ENCODE measurements at regions not wholly inside any gene's neighbourhood (a gene's known extent, or its start where the extent isn't known, plus 50 kb on each side); places are given as distances from the start of the nearest gene placed in this dataset.
"Not testable (repeated sequence)": the region's sequence is repeated elsewhere in the genome, so short reads cannot be mapped to it uniquely, and the experiment has no call there.

DNA sequence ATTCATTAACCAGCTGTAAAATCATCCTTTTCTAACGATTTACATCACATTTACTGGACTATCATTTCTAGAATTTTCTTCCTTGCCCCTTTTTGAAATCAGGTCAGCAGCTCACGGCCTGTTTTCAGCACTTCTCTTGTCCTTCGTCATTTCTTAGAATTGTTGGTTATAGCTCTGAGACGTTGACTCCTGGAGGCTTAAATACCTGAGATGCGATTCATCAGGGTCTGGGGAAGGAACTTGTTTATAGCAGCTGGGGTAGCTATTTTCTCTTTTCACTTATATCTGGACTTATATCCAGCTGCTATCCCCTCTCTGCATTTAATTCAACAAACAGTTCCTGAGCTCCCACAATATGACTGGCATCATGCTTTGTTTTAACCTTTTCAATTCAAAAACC, 338.7 kb upstream of the TNRC6C start:
- Mint-ChIP-seq H3K27me3 (no peaks in the 10 kb centered on the region), H3K9me3 (no peaks in the 10 kb centered on the region), H3K27ac (ENCODE audit: low read depth) (no peak overlapping the region), H3K36me3 (ENCODE audit: insufficient read depth) (no peaks in the 10 kb centered on the region), H3K4me3 (no peak overlapping the region), H3K4me1 (peaks cover 18% of the 10 kb centered on the region)
- no peak for DNase-seq (ENCODE audit: low spot score in 2 of 2)
- ATAC-seq (replicated peaks; ENCODE audit: extremely low read depth, poor library complexity, severe bottlenecking): no peak

DNA sequence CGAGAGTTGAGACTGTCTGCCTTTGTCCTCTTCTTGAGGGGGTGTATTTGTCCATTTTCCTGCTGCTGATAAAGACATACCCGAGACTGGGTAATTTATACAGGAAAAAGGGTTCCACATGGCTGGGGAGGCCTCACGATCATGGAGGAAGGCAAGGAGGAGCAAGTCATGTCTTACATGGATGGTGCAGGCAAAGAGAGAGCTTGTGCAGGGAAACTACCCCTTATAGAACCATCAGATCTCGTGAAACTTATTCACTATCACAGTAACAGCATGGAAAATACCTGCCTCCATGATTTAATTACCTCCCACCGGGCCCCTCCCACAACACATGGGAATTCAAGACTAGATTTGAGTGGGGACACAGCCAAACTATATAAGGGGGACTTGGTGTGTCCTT, 338.2 kb upstream of the TNRC6C start:
- Mint-ChIP-seq H3K36me3 (ENCODE audit: insufficient read depth) (no peaks in the 10 kb centered on the region), H3K4me1 (peaks cover 18% of the 10 kb centered on the region), H3K27me3 (no peaks in the 10 kb centered on the region), H3K27ac (ENCODE audit: low read depth) (no peak overlapping the region), H3K4me3 (no peak overlapping the region), H3K9me3 (no peaks in the 10 kb centered on the region)
- ATAC-seq (replicated peaks; ENCODE audit: extremely low read depth, poor library complexity, severe bottlenecking) (no peak), DNase-seq (ENCODE audit: low spot score in 2 of 2) (no peak)

DNA sequence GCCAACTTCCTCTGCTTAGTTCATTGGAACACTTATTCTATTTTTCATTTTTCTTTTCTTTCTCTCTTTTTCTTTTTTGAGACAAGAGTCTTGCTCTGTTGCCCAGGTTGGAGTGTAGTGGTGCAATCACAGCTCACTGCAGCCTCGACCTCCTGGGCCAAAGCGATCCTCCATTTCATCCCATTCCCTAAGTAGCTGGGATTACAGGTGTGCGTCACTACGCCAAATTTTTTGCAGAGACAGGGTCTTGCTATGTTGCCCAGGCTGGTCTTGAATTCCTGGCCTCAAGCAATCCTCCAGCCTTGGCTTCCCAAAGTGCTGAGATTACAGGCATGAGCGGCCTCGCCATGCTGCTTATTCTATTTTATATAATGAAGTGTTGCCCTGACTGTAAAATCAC, 336.4 kb upstream of the TNRC6C start:
- H3K9me3 Mint-ChIP-seq; H3K27ac Mint-ChIP-seq (ENCODE audit: low read depth); ATAC-seq (replicated peaks; ENCODE audit: extremely low read depth, poor library complexity, severe bottlenecking); H3K36me3 Mint-ChIP-seq (ENCODE audit: insufficient read depth); H3K27me3 Mint-ChIP-seq; H3K4me3 Mint-ChIP-seq; DNase-seq (ENCODE audit: low spot score in 2 of 2): not testable (repeated sequence)
- peaks cover 18% of the 10 kb centered on the region for H3K4me1 Mint-ChIP-seq

DNA sequence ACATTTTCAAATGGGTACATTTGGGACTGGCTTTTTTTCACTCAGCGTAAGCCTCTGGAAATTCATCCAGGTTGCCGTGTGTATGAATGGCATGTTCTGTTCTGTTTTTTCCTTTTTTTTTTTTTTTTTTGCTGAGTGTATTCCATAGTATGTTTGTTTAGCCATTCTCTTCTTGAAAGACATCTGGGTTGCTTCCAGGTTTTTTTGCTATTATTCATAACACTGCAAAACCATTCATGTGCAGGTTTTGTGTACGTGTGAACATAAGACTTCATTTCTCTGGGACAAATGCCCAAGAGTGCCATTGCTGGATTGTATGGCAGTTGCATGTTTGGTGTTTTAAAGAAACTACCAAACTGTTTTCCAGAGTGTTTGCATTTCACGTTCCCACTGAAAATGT, 335.9 kb upstream of the TNRC6C start:
- H3K4me3 Mint-ChIP-seq: no peak overlapping the region
- no peaks in the 10 kb centered on the region for H3K36me3 Mint-ChIP-seq (ENCODE audit: insufficient read depth)
- DNase-seq (ENCODE audit: low spot score in 2 of 2) (no peak), ATAC-seq (replicated peaks; ENCODE audit: extremely low read depth, poor library complexity, severe bottlenecking) (no peak)
- H3K9me3 Mint-ChIP-seq: peaks cover 5% of the 10 kb centered on the region
- peaks cover 5% of the 10 kb centered on the region for H3K27me3 Mint-ChIP-seq
- H3K4me1 Mint-ChIP-seq: peaks cover 16% of the 10 kb centered on the region
- no peak overlapping the region for H3K27ac Mint-ChIP-seq (ENCODE audit: low read depth)

DNA sequence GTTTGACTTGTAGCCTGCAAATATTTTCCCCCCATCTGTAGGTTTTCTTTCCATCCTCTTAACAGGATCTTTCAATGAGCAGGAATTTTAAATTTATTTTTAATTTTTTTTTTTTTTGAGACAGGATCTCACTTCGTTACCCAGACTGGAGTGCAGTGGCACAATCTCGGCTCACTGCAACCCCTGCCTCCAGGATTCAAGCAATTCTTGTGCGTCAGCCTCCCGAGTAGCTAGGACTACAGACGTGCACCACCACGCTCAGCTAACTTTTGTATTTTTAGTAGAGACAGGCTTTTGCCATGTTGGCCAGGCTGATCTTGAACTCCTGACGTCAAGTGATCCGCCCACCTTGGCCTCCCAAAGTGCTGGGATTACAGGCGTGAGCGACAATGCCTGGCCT, 335.2 kb upstream of the TNRC6C start:
- not testable (repeated sequence) for H3K27ac Mint-ChIP-seq (ENCODE audit: low read depth); DNase-seq (ENCODE audit: low spot score in 2 of 2); H3K36me3 Mint-ChIP-seq (ENCODE audit: insufficient read depth); H3K4me3 Mint-ChIP-seq; ATAC-seq (replicated peaks; ENCODE audit: extremely low read depth, poor library complexity, severe bottlenecking); H3K9me3 Mint-ChIP-seq; H3K4me1 Mint-ChIP-seq
- peaks cover 12% of the 10 kb centered on the region for H3K27me3 Mint-ChIP-seq

DNA sequence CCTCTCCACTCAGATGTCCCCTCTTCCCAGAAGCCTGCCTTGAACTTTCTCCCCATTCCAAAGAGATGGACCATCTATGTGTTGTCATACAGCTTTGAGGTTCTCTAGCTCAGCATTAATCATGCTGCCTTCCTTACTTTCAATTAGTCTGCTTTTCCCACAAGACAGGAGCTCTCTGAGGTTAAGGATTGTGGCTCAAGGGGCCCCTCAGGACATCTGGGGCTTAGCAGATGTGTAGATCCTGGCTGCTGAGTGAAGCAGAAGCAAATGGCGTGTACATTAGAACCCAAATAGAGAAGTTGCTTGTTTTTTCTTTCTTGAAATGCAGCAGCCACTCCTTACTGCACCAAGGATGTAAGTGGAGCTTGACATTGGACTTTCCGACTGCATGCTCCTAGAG, 330.5 kb upstream of the TNRC6C start:
- H3K9me3 Mint-ChIP-seq: peaks cover 9% of the 10 kb centered on the region
- H3K27me3 Mint-ChIP-seq: peaks cover 25% of the 10 kb centered on the region
- no peak overlapping the region for H3K4me3 Mint-ChIP-seq
- ATAC-seq (replicated peaks; ENCODE audit: extremely low read depth, poor library complexity, severe bottlenecking) (no peak), DNase-seq (ENCODE audit: low spot score in 2 of 2) (no peak)
- no peaks in the 10 kb centered on the region for H3K4me1 Mint-ChIP-seq
- no peaks in the 10 kb centered on the region for H3K36me3 Mint-ChIP-seq (ENCODE audit: insufficient read depth)
- H3K27ac Mint-ChIP-seq (ENCODE audit: low read depth): no peak overlapping the region

- H3K4me3 Mint-ChIP-seq; H3K27ac Mint-ChIP-seq (ENCODE audit: low read depth); H3K9me3 Mint-ChIP-seq; DNase-seq (ENCODE audit: low spot score in 2 of 2); ATAC-seq (replicated peaks; ENCODE audit: extremely low read depth, poor library complexity, severe bottlenecking); H3K36me3 Mint-ChIP-seq (ENCODE audit: insufficient read depth); H3K4me1 Mint-ChIP-seq: not testable (repeated sequence)
- peaks cover 25% of the 10 kb centered on the region for H3K27me3 Mint-ChIP-seq
Measured at GRCh38 chr17:77629284-77629683, 329.2 kb upstream of the TNRC6C start.

DNA sequence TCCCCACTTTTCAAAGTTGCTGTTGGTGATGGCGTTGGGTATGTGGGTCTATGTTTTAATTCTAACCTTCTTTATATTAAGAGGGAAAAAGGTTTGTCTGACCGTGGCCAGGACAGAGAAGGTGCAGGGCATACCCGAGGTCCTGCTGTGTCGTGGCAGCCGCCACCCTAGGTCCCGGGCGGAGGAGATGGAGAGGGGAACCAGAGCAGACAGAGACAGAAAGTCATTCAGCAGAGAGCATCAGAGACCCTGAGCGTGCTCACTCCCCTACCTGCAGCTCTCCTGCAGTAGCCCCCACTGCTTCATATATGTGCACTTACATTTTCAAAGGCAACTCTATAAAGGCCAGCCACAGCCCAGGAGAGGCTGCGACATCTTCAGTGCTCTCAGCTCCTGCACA, 327.2 kb upstream of the TNRC6C start:
- H3K4me3 Mint-ChIP-seq: no peak overlapping the region
- H3K36me3 Mint-ChIP-seq (ENCODE audit: insufficient read depth): no peaks in the 10 kb centered on the region
- ATAC-seq (replicated peaks; ENCODE audit: extremely low read depth, poor library complexity, severe bottlenecking): no peak
- no peak overlapping the region for H3K27ac Mint-ChIP-seq (ENCODE audit: low read depth)
- peaks cover 9% of the 10 kb centered on the region for H3K9me3 Mint-ChIP-seq
- no peaks in the 10 kb centered on the region for H3K4me1 Mint-ChIP-seq
- H3K27me3 Mint-ChIP-seq: peaks cover 25% of the 10 kb centered on the region
- DNase-seq (ENCODE audit: low spot score in 2 of 2): no peak

GRCh38 chr17:77632619-77633018, 325.9 kb upstream of the TNRC6C start:
- H3K36me3 Mint-ChIP-seq (ENCODE audit: insufficient read depth): no peaks in the 10 kb centered on the region
- peaks cover 20% of the 10 kb centered on the region for H3K27me3 Mint-ChIP-seq
- no peaks in the 10 kb centered on the region for H3K4me1 Mint-ChIP-seq
- H3K9me3 Mint-ChIP-seq: peaks cover 5% of the 10 kb centered on the region
- DNase-seq (ENCODE audit: low spot score in 2 of 2): no peak
- no peak overlapping the region for H3K4me3 Mint-ChIP-seq
- ATAC-seq (replicated peaks; ENCODE audit: extremely low read depth, poor library complexity, severe bottlenecking): no peak
- H3K27ac Mint-ChIP-seq (ENCODE audit: low read depth): no peak overlapping the region

DNA sequence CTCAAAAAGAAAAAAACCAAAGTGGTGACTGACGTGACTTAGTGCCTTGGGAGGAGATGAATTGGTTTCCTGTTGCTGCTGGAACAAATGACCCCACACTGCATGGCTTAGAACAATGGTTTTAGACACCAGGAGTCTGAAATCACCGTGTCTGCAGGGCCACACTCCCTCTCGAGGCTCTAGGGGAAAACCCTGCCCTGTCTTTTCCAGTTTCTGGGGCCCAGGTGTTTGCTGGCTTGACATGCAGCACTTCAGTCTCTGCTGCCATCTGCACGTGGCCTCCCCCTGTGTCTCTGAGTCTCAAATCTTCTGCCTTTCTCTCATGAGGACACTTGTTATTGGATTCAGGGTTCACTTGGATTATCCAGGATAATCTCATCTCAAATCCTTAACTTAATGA, 323.8 kb upstream of the TNRC6C start:
- H3K36me3 Mint-ChIP-seq (ENCODE audit: insufficient read depth): no peaks in the 10 kb centered on the region
- H3K27ac Mint-ChIP-seq (ENCODE audit: low read depth): no peak overlapping the region
- H3K4me1 Mint-ChIP-seq: no peaks in the 10 kb centered on the region
- H3K4me3 Mint-ChIP-seq: no peak overlapping the region
- H3K9me3 Mint-ChIP-seq: no peaks in the 10 kb centered on the region
- peaks cover 14% of the 10 kb centered on the region for H3K27me3 Mint-ChIP-seq
- DNase-seq (ENCODE audit: low spot score in 2 of 2): no peak
- no peak for ATAC-seq (replicated peaks; ENCODE audit: extremely low read depth, poor library complexity, severe bottlenecking)

- H3K36me3 Mint-ChIP-seq (ENCODE audit: insufficient read depth): peaks cover under 1% of the 10 kb centered on the region
- no peaks in the 10 kb centered on the region for H3K4me1 Mint-ChIP-seq
- no peak for DNase-seq (ENCODE audit: low spot score in 2 of 2)
- H3K4me3 Mint-ChIP-seq: no peak overlapping the region
- H3K27ac Mint-ChIP-seq (ENCODE audit: low read depth): no peak overlapping the region
- no peaks in the 10 kb centered on the region for H3K9me3 Mint-ChIP-seq
- no peak for ATAC-seq (replicated peaks; ENCODE audit: extremely low read depth, poor library complexity, severe bottlenecking)
- peaks cover 18% of the 10 kb centered on the region for H3K27me3 Mint-ChIP-seq
Measured at GRCh38 chr17:77635176-77635575, 323.3 kb upstream of the TNRC6C start.

- ATAC-seq (replicated peaks; ENCODE audit: extremely low read depth, poor library complexity, severe bottlenecking); H3K4me1 Mint-ChIP-seq; H3K4me3 Mint-ChIP-seq; DNase-seq (ENCODE audit: low spot score in 2 of 2); H3K9me3 Mint-ChIP-seq; H3K36me3 Mint-ChIP-seq (ENCODE audit: insufficient read depth); H3K27ac Mint-ChIP-seq (ENCODE audit: low read depth): not testable (repeated sequence)
- peaks cover 20% of the 10 kb centered on the region for H3K27me3 Mint-ChIP-seq
Measured at GRCh38 chr17:77635785-77636184, 322.7 kb upstream of the TNRC6C start.

DNA sequence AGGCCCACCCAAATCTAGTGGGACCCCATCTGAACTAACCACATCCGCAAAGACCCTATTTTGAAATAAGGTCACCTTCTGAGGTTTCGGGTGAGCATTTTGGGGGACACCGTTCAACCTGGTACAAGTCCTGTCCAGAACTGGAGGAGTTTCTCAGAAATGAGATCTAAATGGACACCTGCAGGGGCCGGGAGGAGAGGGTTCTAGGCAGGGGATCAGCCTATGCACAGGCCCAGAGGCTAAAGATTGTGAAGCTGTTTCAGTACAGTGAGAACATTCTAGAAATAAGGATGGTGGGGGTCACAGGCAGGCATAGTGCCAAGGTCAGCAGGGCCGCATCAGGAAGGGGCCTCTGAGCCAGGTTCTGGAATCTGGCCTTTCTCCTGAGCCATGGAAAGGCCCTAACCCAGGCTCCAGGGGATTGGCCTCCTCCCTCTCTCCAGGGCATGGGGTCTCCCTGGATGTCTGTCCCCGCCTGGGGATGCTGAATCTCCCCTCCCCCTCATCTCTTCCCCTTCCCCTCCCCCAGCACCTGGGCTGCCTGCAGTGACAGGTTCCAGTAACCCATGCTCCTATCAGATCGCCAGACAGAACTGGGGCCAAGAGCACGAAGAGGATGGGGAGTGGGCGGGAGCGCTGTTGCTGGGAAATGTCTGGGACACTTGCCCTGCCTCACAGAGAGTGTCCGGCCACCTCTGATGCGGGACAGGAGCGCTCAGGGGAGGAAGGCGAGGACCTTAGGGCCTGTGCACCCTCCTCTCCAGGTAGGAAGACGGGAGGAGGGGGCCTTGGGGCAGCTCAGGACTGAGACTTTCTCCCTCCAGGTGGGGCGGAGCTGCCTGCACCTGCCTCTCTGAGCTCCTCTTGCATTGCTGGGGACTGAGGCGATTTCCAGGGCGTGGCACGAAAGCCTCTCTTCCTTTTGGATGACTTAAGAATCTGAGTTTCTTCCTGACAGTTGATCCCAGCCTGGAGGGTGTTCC, 321.4 kb upstream of the TNRC6C start:
- Mint-ChIP-seq H3K36me3 (ENCODE audit: insufficient read depth) (peaks cover 3% of the 10 kb centered on the region), H3K27me3 (peaks cover 20% of the 10 kb centered on the region), H3K9me3 (no peaks in the 10 kb centered on the region), H3K4me1 (no peaks in the 10 kb centered on the region), H3K27ac (ENCODE audit: low read depth) (no peak overlapping the region), H3K4me3 (no peak overlapping the region)
- DNase-seq (ENCODE audit: low spot score in 2 of 2) (no peak), ATAC-seq (replicated peaks; ENCODE audit: extremely low read depth, poor library complexity, severe bottlenecking) (no peak)
